HEK293 (cell line): ENCODE measurements at regions not wholly inside any gene's neighbourhood (a gene's known extent, or its start where the extent isn't known, plus 50 kb on each side); places are given as distances from the start of the nearest gene placed in this dataset.
A peak's percentile ranks its signal among the peaks of the same experiment; 100 is the strongest.

Source experiments
- CTCF ChIA-PET: fragments of 350-600 bp; formaldehyde crosslinking; extraction: SDS; loops from one replicate; lab custom pipeline; 2021; ENCODE audit warnings: antibody characterized with exemption; lab: Yijun Ruan, JAX
- POLR2A ChIA-PET: fragments of 300-600 bp; formaldehyde crosslinking; extraction: SDS; loops from one replicate; lab custom pipeline; 2020; ENCODE audit warnings: antibody characterized with exemption, inconsistent platforms; lab: Yijun Ruan, JAX
- H3K27ac ChIP-seq: fragments of 200-500 bp; sonication (Bioruptor generic); 2 replicates; pipeline ENCODE4 v1.5.1; 2014; ENCODE audit warnings: low read depth, low read length, control low read depth, inconsistent platforms; ENCODE audit errors: extremely low read depth
- H3K36me3 ChIP-seq, 2 experiments: fragments of 200-500 bp in 1 of 2; sonication (Bioruptor generic) in 1 of 2; 1 replicate in 1 of 2; 2 replicates in 1 of 2; pipeline ENCODE4 v1.5.1; 2014 to 2017; ENCODE audit warnings: inconsistent platforms in 2 of 2, low read length in 2 of 2; ENCODE audit not compliant: control insufficient read depth in 2 of 2, insufficient read depth in 1 of 2
- H3K4me1 ChIP-seq: fragments of 200-500 bp; sonication (Bioruptor generic); 2 replicates; pipeline ENCODE4 v1.5.1; 2014; ENCODE audit warnings: mild to moderate bottlenecking, low read length, inconsistent platforms; ENCODE audit not compliant: control insufficient read depth, insufficient read depth
- H3K4me3 ChIP-seq: 2 replicates; pipeline ENCODE4 v1.5.1; 2011; ENCODE audit warnings: low read depth, mild to moderate bottlenecking, control low read depth, low read length, moderate library complexity
- H3K9me3 ChIP-seq: fragments of 200-500 bp; sonication (Bioruptor generic); 2 replicates; pipeline ENCODE4 v1.5.1; 2014; ENCODE audit warnings: low read depth, low read length, inconsistent platforms; ENCODE audit not compliant: control insufficient read depth, insufficient read depth
- AEBP2 ChIP-seq: fragments of 450-650 bp; formaldehyde crosslinking; IDR thresholded peaks from 2 replicates; pipeline ENCODE4 v1.5.1; 2016; ENCODE audit warnings: missing biosample characterization, missing genetic modification characterization, borderline replicate concordance
- FEZF1 ChIP-seq: fragments of 450-650 bp; formaldehyde crosslinking; IDR thresholded peaks from 2 replicates; pipeline ENCODE4 v1.5.1; 2016; ENCODE audit warnings: missing biosample characterization, missing genetic modification characterization
- HIC1 ChIP-seq: fragments of 450-650 bp; formaldehyde crosslinking; IDR thresholded peaks from 2 replicates; pipeline ENCODE4 v1.5.1; 2016; ENCODE audit warnings: missing biosample characterization, missing genetic modification characterization
- KLF16 ChIP-seq: fragments of 450-650 bp; formaldehyde crosslinking; IDR thresholded peaks from 2 replicates; pipeline ENCODE4 v1.5.1; 2017; ENCODE audit warnings: missing biosample characterization, missing genetic modification characterization
- MEIS1 ChIP-seq: sonication (generic); formaldehyde crosslinking; IDR thresholded peaks from 2 replicates; pipeline ENCODE4 v1.8.1; 2022; ENCODE audit warnings: missing genetic modification reagents, mild to moderate bottlenecking, borderline replicate concordance
- TSHZ1 ChIP-seq: fragments of 450-650 bp; formaldehyde crosslinking; IDR thresholded peaks from 2 replicates; pipeline ENCODE4 v1.5.1; 2016; ENCODE audit warnings: missing biosample characterization, missing genetic modification characterization, borderline replicate concordance
- YY1 ChIP-seq: fragments of 450-650 bp; formaldehyde crosslinking; IDR thresholded peaks from 2 replicates; pipeline ENCODE4 v1.5.1; 2018; ENCODE audit warnings: missing biosample characterization, missing genetic modification characterization
- ZBTB44 ChIP-seq: fragments of 450-650 bp; IDR thresholded peaks from 2 replicates; pipeline ENCODE4 v1.5.1; 2018; ENCODE audit warnings: missing biosample characterization, mild to moderate bottlenecking, missing genetic modification characterization
- ZBTB6 ChIP-seq: fragments of 450-650 bp; formaldehyde crosslinking; IDR thresholded peaks from 2 replicates; pipeline ENCODE4 v1.5.1; 2017; ENCODE audit warnings: missing biosample characterization, missing genetic modification characterization
- ZNF133 ChIP-seq: fragments of 450-650 bp; formaldehyde crosslinking; IDR thresholded peaks from 2 replicates; pipeline ENCODE4 v1.5.1; 2016; ENCODE audit warnings: missing biosample characterization, missing genetic modification characterization
- ZNF140 ChIP-seq: fragments of 450-650 bp; formaldehyde crosslinking; IDR thresholded peaks from 2 replicates; pipeline ENCODE4 v1.5.1; 2016; ENCODE audit warnings: missing biosample characterization, missing genetic modification characterization
- ZNF2 ChIP-seq: fragments of 450-650 bp; formaldehyde crosslinking; IDR thresholded peaks from 2 replicates; pipeline ENCODE4 v1.5.1; 2016; ENCODE audit warnings: missing biosample characterization, missing genetic modification characterization
- ZNF514 ChIP-seq: fragments of 450-650 bp; formaldehyde crosslinking; IDR thresholded peaks from 2 replicates; pipeline ENCODE4 v1.5.1; 2016; ENCODE audit warnings: missing biosample characterization, missing genetic modification characterization
- ZNF548 ChIP-seq: fragments of 450-650 bp; formaldehyde crosslinking; IDR thresholded peaks from 2 replicates; pipeline ENCODE4 v1.5.1; 2016; ENCODE audit warnings: missing biosample characterization, missing genetic modification characterization
- ZNF561 ChIP-seq: fragments of 450-650 bp; IDR thresholded peaks from 2 replicates; pipeline ENCODE4 v1.5.1; 2018; ENCODE audit warnings: missing biosample characterization, missing genetic modification characterization, borderline replicate concordance
- ZNF76 ChIP-seq: fragments of 450-650 bp; formaldehyde crosslinking; IDR thresholded peaks from 2 replicates; pipeline ENCODE4; 2016; ENCODE audit warnings: low read depth, missing biosample characterization, missing genetic modification characterization, borderline replicate concordance
- ZSCAN16 ChIP-seq: fragments of 450-650 bp; formaldehyde crosslinking; IDR thresholded peaks from 2 replicates; pipeline ENCODE4 v1.5.1; 2016; ENCODE audit warnings: missing biosample characterization, missing genetic modification characterization
- ZSCAN30 ChIP-seq: fragments of 450-650 bp; IDR thresholded peaks from 2 replicates; pipeline ENCODE4 v1.5.1; 2018; ENCODE audit warnings: missing biosample characterization, mild to moderate bottlenecking, missing genetic modification characterization, moderate library complexity

- no peak for TF ChIP-seq HIC1
- TF ChIP-seq ZNF561 (tag by site-specific recombination): no peak
- TF ChIP-seq, all 188 proteins: peak for 0
These were observed 131.1 kb upstream of the WNT4 start (continued) for GRCh38 chr1:22273686-22274681.

GRCh38 chr1:22275167-22275566, 132.3 kb upstream of the WNT4 start:
- TF ChIP-seq YY1 (tag by site-specific recombination) (no peak), ZNF133 (tag by site-specific recombination) (no peak), ZBTB44 (tag by site-specific recombination) (no peak)
- Histone ChIP-seq H3K4me1 (no peaks in the 10 kb centered on the region), H3K4me3 (no peak overlapping the region), H3K27ac (no peak overlapping the region), H3K9me3 (no peaks in the 10 kb centered on the region), H3K36me3 (no peaks in the 10 kb centered on the region)
- ChIA-PET CTCF (interaction anchor here (0.6 to 2.1 kb wide), 25 partner anchors 8 to 1723 kb away, joined by 3 to 9 read pairs (median 4); no protein-coding TSS in a partner anchor), POLR2A (interaction anchor here (0.5 kb wide), 1 partner anchor 257 kb away, joined by 7 read pairs; no protein-coding TSS in a partner anchor)

GRCh38 chr1:22275626-22276395, 132.9 kb upstream of the WNT4 start:
- no peak overlapping the region for H3K27ac ChIP-seq
- ChIA-PET CTCF (interaction anchor here (0.6 to 2.1 kb wide), 25 partner anchors 9 to 1724 kb away, joined by 3 to 9 read pairs (median 4); no protein-coding TSS in a partner anchor), POLR2A (no interaction called here)
- TF ChIP-seq AEBP2 (tag by site-specific recombination) (no peak), ZNF2 (peak; percentile 81), TSHZ1 (tag by site-specific recombination) (no peak), ZNF76 (no peak), ZBTB6 (tag by site-specific recombination) (no peak), ZSCAN30 (tag by site-specific recombination) (no peak), KLF16 (tag by site-specific recombination) (no peak), ZNF514 (tag by site-specific recombination) (no peak), ZNF140 (no peak), MEIS1 (CRISPR knock-in tag) (no peak), FEZF1 (tag by site-specific recombination) (no peak), ZSCAN16 (tag by site-specific recombination) (no peak), ZNF548 (tag by site-specific recombination) (no peak)

More at GRCh38 chr1:22275626-22276395, 132.9 kb upstream of the WNT4 start:
- H3K4me3 ChIP-seq: no peak overlapping the region
- no peaks in the 10 kb centered on the region for H3K9me3 ChIP-seq
- H3K4me1 ChIP-seq: no peaks in the 10 kb centered on the region
- H3K36me3 ChIP-seq: no peaks in the 10 kb centered on the region
